HG02870 (cell line): ENCODE measurements at regions not wholly inside any gene's neighbourhood (a gene's known extent, or its start where the extent isn't known, plus 50 kb on each side); places are given as distances from the start of the nearest gene placed in this dataset.

Experiments
- ATAC-seq: cut with Tn5 transposase; IDR thresholded peaks from one replicate; pipeline ENCODE4 v1.9.1; 2021; ENCODE audit warnings: mild to moderate bottlenecking, moderate library complexity; ENCODE audit not compliant: unreplicated experiment

- ATAC-seq: no peak
Measured at GRCh38 chr5:98569288-98569687, 204.2 kb upstream of the RGMB start.

- no peak for ATAC-seq
Measured at GRCh38 chr5:98570010-98570409, 203.5 kb upstream of the RGMB start.

DNA sequence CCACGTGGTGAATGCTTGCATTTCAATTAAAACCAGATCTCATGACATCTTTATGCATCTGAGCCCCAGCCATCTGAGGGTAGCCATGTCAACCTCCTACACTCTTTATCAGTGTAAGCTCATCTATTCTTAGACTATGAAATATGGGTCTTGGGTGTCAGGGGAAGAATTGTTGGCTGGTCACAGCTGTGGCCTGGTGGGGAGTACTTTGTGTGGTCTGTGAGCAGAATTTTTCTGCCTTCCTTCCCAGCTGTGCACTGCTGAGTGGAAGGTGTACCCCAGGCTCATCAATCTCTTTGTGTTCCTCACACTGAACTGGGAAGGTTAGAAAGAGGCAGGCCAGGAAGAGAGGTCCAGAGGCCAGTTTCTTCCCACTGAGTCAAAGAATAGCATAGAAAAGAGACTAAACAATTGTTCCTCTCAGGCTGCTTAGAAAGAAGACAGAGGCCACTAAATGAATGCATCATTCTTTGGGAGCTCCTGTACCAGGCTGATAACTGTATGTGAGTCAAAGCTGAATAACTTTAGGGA is 202.7 kb upstream of the RGMB start:
- no peak for ATAC-seq

DNA sequence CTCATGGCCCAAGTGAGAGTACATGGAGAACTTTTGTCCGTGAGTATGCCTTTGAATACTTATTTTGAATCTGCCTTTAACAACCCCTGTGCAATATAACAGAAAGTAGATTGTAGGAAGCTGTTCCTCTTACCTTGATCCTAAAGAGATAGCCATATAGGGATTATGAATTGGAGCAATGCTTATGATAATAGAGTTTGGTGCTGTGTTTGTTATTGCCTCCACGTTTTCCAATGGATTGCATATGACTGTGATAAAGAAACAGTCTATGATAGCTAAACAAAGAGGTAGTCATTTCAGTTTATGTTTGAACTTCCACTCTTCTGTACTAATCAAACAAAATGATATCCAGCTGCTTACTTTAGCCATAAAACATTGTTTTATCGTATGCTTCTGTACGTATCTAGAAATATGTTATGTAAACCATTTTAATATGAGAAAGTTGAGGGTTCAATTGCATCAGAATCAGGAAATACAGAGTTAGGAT is 199.6 kb upstream of the RGMB start:
- ATAC-seq: no peak

GRCh38 chr5:98576275-98576674 is 197.2 kb upstream of the RGMB start:
- no peak for ATAC-seq

GRCh38 chr5:98578438-98578837 is 195.0 kb upstream of the RGMB start:
- ATAC-seq: no peak

DNA sequence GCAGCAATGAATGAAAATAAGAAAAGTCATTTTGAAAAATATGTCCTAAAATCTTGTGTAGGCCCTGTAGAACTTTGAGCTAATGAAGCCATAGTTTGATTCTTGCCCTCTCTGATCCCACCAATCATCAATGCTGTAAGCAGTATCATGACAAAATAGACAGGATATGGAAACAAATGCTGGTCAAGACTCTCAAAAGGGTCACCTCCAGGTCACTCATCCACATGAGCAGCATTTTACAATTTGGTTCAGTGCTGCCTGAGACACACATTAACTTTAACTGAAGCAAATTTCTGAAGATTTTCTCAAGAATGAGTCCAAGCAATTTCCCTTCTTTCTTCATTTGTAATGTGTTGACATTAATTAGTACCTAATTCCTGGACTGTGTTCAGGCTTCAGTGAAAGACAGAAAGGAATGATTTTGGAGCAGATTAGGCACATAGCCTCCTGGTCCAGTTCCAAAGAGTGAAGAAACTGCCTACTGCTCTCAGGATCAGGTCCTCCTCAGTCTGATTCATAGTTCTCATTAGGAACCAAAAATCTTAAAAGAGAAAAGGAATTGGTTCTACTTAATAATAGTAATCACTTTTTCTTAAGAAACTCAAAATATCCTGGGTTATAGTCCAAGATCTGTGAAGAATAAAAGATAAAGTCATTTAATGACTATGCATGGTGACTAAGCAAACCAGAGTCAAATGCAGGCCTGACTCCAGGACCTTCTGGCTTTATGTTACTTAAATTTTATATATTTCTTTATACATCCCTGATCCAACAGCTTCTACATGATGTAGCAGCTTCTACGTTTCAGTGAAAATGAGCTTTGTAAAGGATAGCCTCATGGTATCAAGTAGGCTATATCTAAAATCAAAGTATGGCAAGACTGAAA is 192.1 kb upstream of the RGMB start:
- ATAC-seq: no peak

DNA sequence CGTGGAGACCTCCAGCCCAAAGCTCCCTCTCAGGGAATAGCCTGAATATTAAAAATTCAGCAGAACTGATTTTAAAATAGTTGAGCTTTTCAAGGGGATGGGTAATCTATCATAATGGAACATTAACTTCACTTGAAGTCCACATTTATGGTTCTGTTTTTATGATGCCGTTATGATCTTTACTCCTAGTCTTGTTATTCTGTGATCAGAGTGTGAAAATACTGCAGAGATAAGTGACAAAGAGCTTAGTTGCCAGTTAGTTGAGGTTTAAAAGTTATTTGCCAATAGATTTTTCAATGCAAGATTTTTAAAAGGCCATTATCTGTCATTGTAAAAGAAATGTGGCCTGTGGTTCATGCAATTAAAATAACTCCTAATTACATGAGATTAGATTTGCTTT is 189.9 kb upstream of the RGMB start:
- ATAC-seq: no peak

DNA sequence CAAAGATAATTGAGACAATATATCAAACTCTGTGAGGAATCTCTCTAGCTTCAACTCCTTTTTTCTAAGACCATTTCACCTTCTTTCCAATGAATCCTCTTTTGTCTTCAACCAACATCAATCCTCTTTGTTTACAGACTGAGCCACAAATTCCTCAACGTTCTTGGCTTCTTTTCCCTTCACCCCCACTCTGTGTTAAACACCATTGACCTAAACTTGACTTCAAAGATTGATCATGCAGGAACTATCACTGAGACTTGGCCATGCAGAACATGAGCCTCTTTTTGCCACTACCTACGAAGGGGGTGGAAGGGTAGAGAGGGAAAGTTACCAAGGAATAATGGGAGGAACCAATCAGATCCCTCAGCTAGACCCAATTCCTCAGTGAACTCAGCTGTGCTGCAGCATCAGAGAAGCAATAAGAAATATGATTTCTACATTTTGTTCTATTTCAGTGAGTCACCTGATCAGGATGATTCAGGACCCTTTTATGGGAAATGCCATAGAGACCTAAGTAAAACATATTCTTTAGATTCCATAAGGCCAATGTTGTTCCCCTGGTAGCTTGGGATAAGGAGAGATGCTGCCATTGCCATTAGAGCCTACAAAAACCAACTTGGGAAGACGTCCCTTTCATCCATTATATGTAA is 187.7 kb upstream of the RGMB start:
- no peak for ATAC-seq

DNA sequence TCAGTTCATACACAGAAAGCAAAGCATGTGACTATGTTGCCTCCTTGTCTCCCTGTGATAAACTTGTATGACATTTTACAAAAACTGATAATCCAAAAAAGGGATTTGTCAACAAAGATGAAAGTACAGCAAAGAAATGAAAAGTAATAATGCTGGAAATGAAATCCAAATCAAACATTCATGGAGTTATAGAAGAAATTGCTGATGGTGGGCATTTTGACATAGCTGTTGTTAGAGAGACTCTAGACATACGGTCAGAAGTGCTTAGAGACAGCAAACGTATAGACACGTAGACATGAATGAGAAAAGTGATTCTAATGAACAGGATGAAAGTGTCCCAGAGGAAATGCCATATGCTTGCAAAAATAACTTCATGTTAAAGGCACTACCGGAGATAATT is 186.9 kb upstream of the RGMB start:
- no peak for ATAC-seq

- no peak for ATAC-seq
Measured at GRCh38 chr5:98587166-98587565, 186.3 kb upstream of the RGMB start.

DNA sequence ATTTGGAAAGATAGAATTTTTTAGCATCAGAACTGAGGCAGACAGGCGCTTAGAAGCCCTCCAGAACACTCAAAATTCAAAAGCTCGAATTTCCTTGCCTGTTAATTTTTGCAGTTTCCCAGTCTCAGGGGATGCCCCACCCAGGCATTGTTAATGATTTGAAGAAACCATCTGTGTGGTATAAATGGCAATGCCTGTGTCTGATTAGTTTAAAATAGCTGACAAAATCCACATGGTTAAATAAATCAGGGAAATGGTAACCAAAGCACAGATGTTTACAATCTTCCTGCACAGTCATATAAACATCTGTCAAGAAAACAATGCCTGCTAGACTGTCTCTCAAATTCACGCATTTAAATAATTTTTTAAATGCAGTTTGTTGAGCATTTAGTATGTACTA is 185.2 kb upstream of the RGMB start:
- no peak for ATAC-seq

DNA sequence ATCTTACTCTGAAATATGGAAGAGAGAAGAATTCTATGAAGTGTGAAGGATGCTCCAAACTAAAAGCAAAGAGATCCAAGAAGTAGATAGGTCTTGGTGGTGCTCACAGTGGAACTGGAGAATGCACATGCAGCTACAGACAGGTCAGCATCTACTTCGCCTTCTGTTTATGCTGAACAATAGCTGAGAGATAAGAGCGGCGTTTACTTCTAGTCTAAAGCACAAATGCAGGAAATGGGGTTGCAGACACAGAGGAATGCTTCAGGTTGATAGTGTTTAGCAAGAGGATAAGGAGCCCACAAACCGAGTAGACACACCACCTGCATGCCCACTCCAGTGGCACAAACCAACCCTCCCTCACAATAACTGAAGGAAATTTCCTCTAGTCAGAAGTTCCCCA is 180.0 kb upstream of the RGMB start:
- ATAC-seq: no peak

GRCh38 chr5:98594098-98594497 is 179.4 kb upstream of the RGMB start:
- no peak for ATAC-seq

DNA sequence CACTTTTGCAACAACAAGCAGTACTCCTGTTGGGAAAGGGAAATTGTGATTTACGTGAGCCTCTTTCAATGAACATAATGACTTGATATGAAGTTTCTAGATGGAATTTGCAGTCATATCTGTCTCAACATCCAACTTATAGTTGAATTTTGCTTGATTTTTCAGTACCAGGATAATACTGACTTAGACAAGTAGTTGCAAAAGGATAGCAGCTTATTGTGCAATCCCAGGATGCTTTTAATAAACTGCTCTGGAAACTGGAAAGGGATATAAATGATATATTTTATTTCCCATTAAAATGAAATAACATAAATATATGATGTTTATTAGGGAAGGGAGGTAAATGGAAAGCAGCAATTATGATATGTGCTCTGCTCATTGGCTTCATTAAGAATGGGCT is 174.4 kb upstream of the RGMB start:
- no peak for ATAC-seq

GRCh38 chr5:98602534-98603112 is 170.8 kb upstream of the RGMB start:
- ATAC-seq: no peak

DNA sequence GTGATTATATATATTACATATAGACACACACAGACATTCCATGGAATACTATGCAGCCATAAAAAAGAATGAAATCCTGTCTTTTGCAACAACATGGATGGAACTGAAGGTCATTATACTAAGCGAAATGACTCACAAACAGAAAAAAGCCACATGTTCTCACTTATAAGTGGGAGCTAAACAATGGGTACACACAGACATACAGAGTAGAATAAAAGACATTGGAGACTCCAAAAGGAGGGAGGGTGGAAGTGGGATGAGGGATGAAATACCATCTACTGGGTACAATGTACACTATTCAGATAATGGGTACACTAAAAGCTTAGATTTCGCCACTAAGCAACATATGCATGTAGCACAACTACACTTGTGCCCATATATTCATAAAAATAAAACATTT is 170.0 kb upstream of the RGMB start:
- no peak for ATAC-seq

GRCh38 chr5:98604301-98604700 is 169.2 kb upstream of the RGMB start:
- ATAC-seq: no peak

- ATAC-seq: no peak
Measured at GRCh38 chr5:98604721-98605425, 168.6 kb upstream of the RGMB start.

GRCh38 chr5:98605426-98605825 is 168.0 kb upstream of the RGMB start:
- no peak for ATAC-seq

GRCh38 chr5:98606961-98607360 is 166.5 kb upstream of the RGMB start:
- no peak for ATAC-seq
